Retinal pigment epithelial cell (primary cell): ENCODE measurements at regions not wholly inside any gene's neighbourhood (a gene's known extent, or its start where the extent isn't known, plus 50 kb on each side); places are given as distances from the start of the nearest gene placed in this dataset.

Experiments
- DNase-seq: peaks from one replicate; pipeline ENCODE4 v3.0.0-alpha.2; 2010; ENCODE audit warnings: low read depth
- H3K4me3 ChIP-seq: 2 replicates; pipeline ENCODE4 v1.5.1; 2011; ENCODE audit warnings: mild to moderate bottlenecking, low read length, control low read depth, moderate library complexity
- CTCF ChIP-seq: conservative IDR thresholded peaks from 2 replicates; pipeline ENCODE4 v1.5.1; 2011; ENCODE audit warnings: low read depth, low read length, control low read depth, inconsistent platforms

- DNase-seq: no peak
- H3K4me3 ChIP-seq: no peak overlapping the region
- TF ChIP-seq CTCF: no peak
These were observed 217.8 kb downstream of the SHQ1 start for GRCh38 chr3:72630327-72630968.

GRCh38 chr3:72629191-72629631 lies 219.0 kb downstream of the SHQ1 start:
- no peak overlapping the region for H3K4me3 ChIP-seq
- no peak for TF ChIP-seq CTCF
- no peak for DNase-seq

- H3K4me3 ChIP-seq: no peak overlapping the region
- TF ChIP-seq CTCF: no peak
- no peak for DNase-seq
These were observed 220.2 kb downstream of the SHQ1 start for GRCh38 chr3:72628065-72628464.

- no peak overlapping the region for H3K4me3 ChIP-seq
- no peak for DNase-seq
- no peak for TF ChIP-seq CTCF
These were observed 221.0 kb downstream of the SHQ1 start for GRCh38 chr3:72627271-72627670.

GRCh38 chr3:72625602-72626337 lies 222.5 kb downstream of the SHQ1 start:
- no peak for DNase-seq
- no peak overlapping the region for H3K4me3 ChIP-seq
- TF ChIP-seq CTCF: no peak

GRCh38 chr3:72624656-72625055 lies 223.6 kb downstream of the SHQ1 start:
- H3K4me3 ChIP-seq: no peak overlapping the region
- no peak for DNase-seq
- no peak for TF ChIP-seq CTCF

- no peak for TF ChIP-seq CTCF
- DNase-seq: no peak
- H3K4me3 ChIP-seq: no peak overlapping the region
These were observed 229.5 kb downstream of the SHQ1 start for GRCh38 chr3:72618739-72619138.
